Esophagus squamous epithelium (tissue), 5 donors: ENCODE measurements at regions not wholly inside any gene's neighbourhood (a gene's known extent, or its start where the extent isn't known, plus 50 kb on each side); places are given as distances from the start of the nearest gene placed in this dataset.

Source experiments
- DNase-seq: peaks from one replicate; lab custom pipeline; 2025; lab: John Stamatoyannopoulos, UW
- H3K27ac ChIP-seq, 4 donors: fragments of 200-600 bp; sonication (generic); one replicate each; pipeline ENCODE4 v1.5.1; 2016 to 2019; ENCODE audit warnings: mild to moderate bottlenecking in 1 of 4
- H3K27me3 ChIP-seq, 4 donors: fragments of 200-600 bp; sonication (generic); 1 replicate in 3 of 4; 2 replicates in 1 of 4; pipeline versions ENCODE4 v1.5.1 to v1.6.0; 2017 to 2021; ENCODE audit warnings: antibody characterized with exemption in 1 of 4
- H3K36me3 ChIP-seq, 3 donors: fragments of 200-600 bp; sonication (generic); one replicate each; pipeline ENCODE4 v1.5.1; 2016 to 2019
- H3K4me1 ChIP-seq, 3 donors: fragments of 200-600 bp; sonication (generic); one replicate each; pipeline ENCODE4 v1.5.1; 2017 to 2019
- H3K4me3 ChIP-seq, 4 donors: fragments of 200-600 bp; sonication (generic); 1 replicate in 3 of 4; 2 replicates in 1 of 4; pipeline ENCODE4 v1.5.1; 2016 to 2019; ENCODE audit warnings: mild to moderate bottlenecking in 2 of 4, moderate library complexity in 1 of 4
- H3K9me3 ChIP-seq, 3 donors: fragments of 200-600 bp; sonication (generic); one replicate each; pipeline ENCODE4 v1.5.1; 2016 to 2019
- POLR2A ChIP-seq, 4 donors: fragments of 450-650 bp; IDR thresholded peaks; one replicate each; pipeline ENCODE4 v1.6.1; 2017; ENCODE audit warnings: antibody characterized with exemption in 4 of 4, mild to moderate bottlenecking in 4 of 4, moderate library complexity in 3 of 4
- WGBS, 2 donors: methylation state at CpG; one replicate each; pipeline ENCODE4 v1.1.5; 2018; 5-methylcytosine and 5-hydroxymethylcytosine counted together
- intact Hi-C: fragments of 100-400 bp; cut with DNase I; formaldehyde crosslinking; loops from one replicate; pipeline ENCODE4 v1.15.0; 2022
- TF ChIP-seq, protein P1 (sequence below), 6 experiments: fragments of 450-650 bp in 4 of 6; fragments of 200-600 bp in 2 of 6; sonication (generic) in 2 of 6; IDR thresholded peaks; one replicate each; pipeline ENCODE4 v1.5.1; 2016 to 2019; ENCODE audit warnings: antibody characterized with exemption in 6 of 6, mild to moderate bottlenecking in 4 of 6, moderate library complexity in 4 of 6
- donor health status: DM: yes; HTN: yes; CAD: no.

DNA sequence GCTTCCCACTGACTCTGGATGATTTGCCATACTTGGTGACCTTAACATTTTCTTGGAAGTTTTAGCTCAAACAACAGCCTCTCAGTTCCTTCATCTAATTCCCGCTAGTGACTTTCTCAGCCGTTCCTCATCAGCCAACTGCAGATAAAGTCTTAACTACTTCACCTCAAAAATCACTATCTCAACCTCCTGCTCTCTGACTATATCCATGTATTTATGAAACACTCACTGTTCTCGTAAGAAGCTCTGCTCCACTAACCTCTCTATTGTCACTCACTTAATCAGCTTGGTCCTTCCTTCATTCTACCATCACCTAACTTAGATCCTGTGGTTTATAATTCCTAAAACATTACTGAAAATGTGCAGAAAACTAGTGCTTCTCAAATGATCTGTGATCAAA, 1551.6 kb downstream of the MRPL39 start:
- no peak for DNase-seq
- TF ChIP-seq, protein P1, sequence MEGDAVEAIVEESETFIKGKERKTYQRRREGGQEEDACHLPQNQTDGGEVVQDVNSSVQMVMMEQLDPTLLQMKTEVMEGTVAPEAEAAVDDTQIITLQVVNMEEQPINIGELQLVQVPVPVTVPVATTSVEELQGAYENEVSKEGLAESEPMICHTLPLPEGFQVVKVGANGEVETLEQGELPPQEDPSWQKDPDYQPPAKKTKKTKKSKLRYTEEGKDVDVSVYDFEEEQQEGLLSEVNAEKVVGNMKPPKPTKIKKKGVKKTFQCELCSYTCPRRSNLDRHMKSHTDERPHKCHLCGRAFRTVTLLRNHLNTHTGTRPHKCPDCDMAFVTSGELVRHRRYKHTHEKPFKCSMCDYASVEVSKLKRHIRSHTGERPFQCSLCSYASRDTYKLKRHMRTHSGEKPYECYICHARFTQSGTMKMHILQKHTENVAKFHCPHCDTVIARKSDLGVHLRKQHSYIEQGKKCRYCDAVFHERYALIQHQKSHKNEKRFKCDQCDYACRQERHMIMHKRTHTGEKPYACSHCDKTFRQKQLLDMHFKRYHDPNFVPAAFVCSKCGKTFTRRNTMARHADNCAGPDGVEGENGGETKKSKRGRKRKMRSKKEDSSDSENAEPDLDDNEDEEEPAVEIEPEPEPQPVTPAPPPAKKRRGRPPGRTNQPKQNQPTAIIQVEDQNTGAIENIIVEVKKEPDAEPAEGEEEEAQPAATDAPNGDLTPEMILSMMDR (IDR thresholded peaks at IDR 0.05) = no peak
- no peak for TF ChIP-seq POLR2A (IDR thresholded peaks at IDR 0.05)
- 69 to 78% methylated on average over 3 of the region's 3 CpGs for WGBS, 2 donors
- Histone ChIP-seq H3K27ac (no peak overlapping the region), H3K4me1 (no peaks in the 10 kb centered on the region), H3K36me3 (no peaks in the 10 kb centered on the region), H3K4me3 (no peak overlapping the region), H3K27me3 (no peaks in the 10 kb centered on the region), H3K9me3 (no peaks in the 10 kb centered on the region)
- intact Hi-C loops = no loop called here

DNA sequence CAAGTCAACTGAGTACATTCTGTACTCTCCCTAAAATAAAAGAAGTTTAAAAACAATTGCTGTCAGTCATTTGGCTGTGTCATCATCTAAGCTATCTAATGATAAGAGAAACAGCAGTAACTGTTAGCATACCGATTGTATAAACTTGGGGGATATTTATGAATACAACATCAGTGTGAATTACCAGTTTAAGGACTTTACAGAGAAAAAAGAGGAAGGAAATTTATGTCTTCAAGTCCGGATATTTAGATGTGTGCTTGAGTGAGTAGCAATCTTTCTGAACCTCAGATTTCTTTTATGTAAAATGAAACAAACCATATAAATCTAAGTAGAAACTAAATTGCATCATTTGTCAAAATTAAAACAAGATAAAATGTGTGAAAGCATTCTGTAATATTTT, 1557.0 kb downstream of the MRPL39 start:
- Histone ChIP-seq H3K27ac (no peak overlapping the region), H3K4me1 (peaks cover 0 to 4% (median 0%) of the 10 kb centered on the region in 3 donors), H3K36me3 (no peaks in the 10 kb centered on the region), H3K9me3 (peaks cover 0 to 3% (median 0%) of the 10 kb centered on the region in 3 donors), H3K4me3 (no peak overlapping the region), H3K27me3 (no peaks in the 10 kb centered on the region)
- WGBS, 2 donors = 46 to 54% methylated on average over 2 of the region's 2 CpGs
- TF ChIP-seq, protein P1 (IDR thresholded peaks at IDR 0.05) = no peak
- no peak for TF ChIP-seq POLR2A (IDR thresholded peaks at IDR 0.05)
- intact Hi-C loops = no loop called here
- DNase-seq = no peak

DNA sequence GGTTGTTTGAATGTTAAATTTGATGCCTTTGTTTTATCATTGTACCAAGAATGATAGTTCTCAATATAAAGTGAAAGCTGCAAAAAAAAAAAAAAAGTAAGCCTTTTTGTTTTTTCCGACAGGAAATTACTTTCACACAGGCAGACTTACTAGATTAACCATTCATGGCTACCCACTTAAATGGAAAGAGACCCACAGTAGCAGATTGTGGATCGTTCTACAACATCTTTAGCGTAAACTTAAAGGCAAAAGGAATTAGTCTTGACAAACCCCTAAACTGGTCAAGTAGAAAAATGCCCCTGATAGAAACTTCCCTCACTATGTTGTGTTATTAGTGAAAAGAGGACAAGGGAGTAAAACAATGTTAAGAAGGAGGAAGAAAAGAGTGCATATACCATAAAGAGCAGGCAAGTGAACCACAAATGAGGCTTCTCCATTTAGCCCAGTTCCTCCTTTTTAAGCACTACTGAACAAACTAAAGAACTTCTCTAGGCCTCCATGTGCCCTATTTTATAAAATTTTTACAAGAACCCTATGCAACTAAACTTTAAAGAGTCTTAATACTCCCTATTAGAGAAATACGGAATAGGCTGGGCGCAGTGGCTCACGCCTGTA, 1560.3 kb downstream of the MRPL39 start:
- no peak for DNase-seq
- 66 to 74% methylated on average over 3 to 6 of the region's 6 CpGs for WGBS, 2 donors
- intact Hi-C loops = no loop called here
- TF ChIP-seq, protein P1 (IDR thresholded peaks at IDR 0.05) = no peak
- no peak for TF ChIP-seq POLR2A (IDR thresholded peaks at IDR 0.05)
- no peaks in the 10 kb centered on the region for H3K27me3 ChIP-seq
- H3K27ac ChIP-seq = no peak overlapping the region
- peaks cover 0 to 4% (median 0%) of the 10 kb centered on the region in 3 donors for H3K4me1 ChIP-seq
- no peaks in the 10 kb centered on the region for H3K36me3 ChIP-seq
- H3K9me3 ChIP-seq = peaks cover 0 to 3% (median 0%) of the 10 kb centered on the region in 3 donors
- H3K4me3 ChIP-seq = no peak overlapping the region

DNA sequence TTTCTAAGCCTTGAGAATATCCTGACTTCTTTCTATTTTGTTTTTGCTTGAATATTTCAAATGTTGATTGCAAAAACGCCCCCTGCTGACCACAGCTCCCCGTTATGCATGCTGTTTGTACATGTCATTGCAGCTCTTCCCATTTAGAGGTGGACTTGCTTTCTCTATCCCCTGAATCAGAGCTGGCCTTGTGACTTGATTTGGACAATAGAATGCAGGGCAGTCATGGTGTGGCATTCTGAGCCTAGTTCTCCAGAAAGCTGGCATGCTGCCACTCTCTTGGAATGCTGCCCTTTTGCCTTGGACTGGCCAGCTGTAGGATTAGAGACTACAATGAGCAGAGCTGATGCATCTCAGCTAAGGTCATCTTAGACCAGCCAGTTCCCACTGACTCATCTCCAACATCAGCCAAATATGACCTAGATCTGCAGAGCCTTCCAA, 1561.5 kb downstream of the MRPL39 start:
- TF ChIP-seq POLR2A (IDR thresholded peaks at IDR 0.05) = no peak
- TF ChIP-seq, protein P1 (IDR thresholded peaks at IDR 0.05) = peak in 1 of 6 experiments; percentile 18

DNA sequence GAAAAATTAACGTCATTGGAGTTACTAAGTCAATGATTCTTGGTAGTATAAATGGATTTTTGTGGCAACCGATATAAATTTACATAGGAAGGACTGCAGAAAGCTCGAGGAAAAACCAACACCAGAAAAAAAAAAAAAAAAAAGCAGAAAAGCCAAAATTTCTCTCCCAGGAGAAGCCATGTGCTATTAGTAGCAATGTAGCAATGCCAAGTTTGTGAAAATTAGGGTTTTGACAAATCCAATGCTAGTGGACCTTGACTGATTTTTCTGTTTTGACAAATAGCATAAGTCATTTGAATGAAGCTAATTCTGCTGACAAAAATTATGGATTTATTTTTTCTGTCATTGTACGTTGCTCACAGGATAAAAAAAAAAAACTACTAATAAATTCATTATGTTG, 1561.9 kb downstream of the MRPL39 start:
- no peak for DNase-seq
- Histone ChIP-seq H3K4me3 (no peak overlapping the region), H3K9me3 (peaks cover 0 to 3% (median 0%) of the 10 kb centered on the region in 3 donors), H3K4me1 (peaks cover 0 to 4% (median 0%) of the 10 kb centered on the region in 3 donors), H3K27me3 (no peaks in the 10 kb centered on the region), H3K36me3 (no peaks in the 10 kb centered on the region), H3K27ac (no peak overlapping the region)
- intact Hi-C loops = no loop called here
- no peak for TF ChIP-seq POLR2A (IDR thresholded peaks at IDR 0.05)
- TF ChIP-seq, protein P1 (IDR thresholded peaks at IDR 0.05) = no peak
- 23 to 29% methylated on average over 4 of the region's 4 CpGs for WGBS, 2 donors

More for the DNA sequence above, 1561.5 kb downstream of the MRPL39 start:
- Histone ChIP-seq H3K36me3 (no peaks in the 10 kb centered on the region), H3K27me3 (no peaks in the 10 kb centered on the region), H3K4me3 (no peak overlapping the region), H3K9me3 (peaks cover 0 to 3% (median 0%) of the 10 kb centered on the region in 3 donors), H3K27ac (no peak overlapping the region), H3K4me1 (peaks cover 0 to 4% (median 0%) of the 10 kb centered on the region in 3 donors)
- intact Hi-C loops = no loop called here
- DNase-seq = no peak
- 0 to 3% methylated on average over 2 of the region's 2 CpGs for WGBS, 2 donors
